HL-60 (cell line): ENCODE measurements at regions not wholly inside any gene's neighbourhood (a gene's known extent, or its start where the extent isn't known, plus 50 kb on each side); places are given as distances from the start of the nearest gene placed in this dataset.

Experiments
- GABPA ChIP-seq: IDR thresholded peaks from 2 replicates; pipeline ENCODE4 v1.6.1; 2012; ENCODE audit warnings: low read depth
- TF ChIP-seq, protein P1 (sequence below): IDR thresholded peaks from one replicate; pipeline ENCODE4 v1.5.1; 2011; ENCODE audit warnings: low read length, control low read depth, inconsistent platforms; ENCODE audit not compliant: insufficient read depth
- TF ChIP-seq, protein P2 (sequence below): IDR thresholded peaks from 2 replicates; pipeline ENCODE4 v1.6.1; 2012; ENCODE audit warnings: low read depth; ENCODE audit not compliant: insufficient replicate concordance

DNA sequence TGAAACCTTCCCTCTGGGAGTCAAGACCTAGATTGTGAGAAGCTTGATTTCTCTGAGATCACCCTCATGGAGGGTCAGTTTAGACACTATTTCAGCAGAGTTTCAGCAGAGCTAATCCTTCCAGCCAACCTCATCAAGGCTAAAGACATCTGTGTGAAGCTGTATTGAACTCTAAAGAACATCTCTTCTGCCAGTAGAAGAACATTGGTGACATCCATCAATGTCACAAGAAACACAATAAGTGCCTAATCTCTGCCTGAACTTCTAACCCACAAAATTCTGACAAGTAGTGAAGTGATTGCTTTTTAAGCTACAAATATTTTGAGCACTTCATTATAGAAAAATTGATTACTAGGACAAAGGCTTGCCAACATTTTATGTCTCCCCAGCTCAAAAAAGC, 475.8 kb upstream of the PCDH20 start:
- TF ChIP-seq, protein P1, sequence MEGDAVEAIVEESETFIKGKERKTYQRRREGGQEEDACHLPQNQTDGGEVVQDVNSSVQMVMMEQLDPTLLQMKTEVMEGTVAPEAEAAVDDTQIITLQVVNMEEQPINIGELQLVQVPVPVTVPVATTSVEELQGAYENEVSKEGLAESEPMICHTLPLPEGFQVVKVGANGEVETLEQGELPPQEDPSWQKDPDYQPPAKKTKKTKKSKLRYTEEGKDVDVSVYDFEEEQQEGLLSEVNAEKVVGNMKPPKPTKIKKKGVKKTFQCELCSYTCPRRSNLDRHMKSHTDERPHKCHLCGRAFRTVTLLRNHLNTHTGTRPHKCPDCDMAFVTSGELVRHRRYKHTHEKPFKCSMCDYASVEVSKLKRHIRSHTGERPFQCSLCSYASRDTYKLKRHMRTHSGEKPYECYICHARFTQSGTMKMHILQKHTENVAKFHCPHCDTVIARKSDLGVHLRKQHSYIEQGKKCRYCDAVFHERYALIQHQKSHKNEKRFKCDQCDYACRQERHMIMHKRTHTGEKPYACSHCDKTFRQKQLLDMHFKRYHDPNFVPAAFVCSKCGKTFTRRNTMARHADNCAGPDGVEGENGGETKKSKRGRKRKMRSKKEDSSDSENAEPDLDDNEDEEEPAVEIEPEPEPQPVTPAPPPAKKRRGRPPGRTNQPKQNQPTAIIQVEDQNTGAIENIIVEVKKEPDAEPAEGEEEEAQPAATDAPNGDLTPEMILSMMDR: no peak
- no peak for TF ChIP-seq GABPA
- TF ChIP-seq, protein P2, sequence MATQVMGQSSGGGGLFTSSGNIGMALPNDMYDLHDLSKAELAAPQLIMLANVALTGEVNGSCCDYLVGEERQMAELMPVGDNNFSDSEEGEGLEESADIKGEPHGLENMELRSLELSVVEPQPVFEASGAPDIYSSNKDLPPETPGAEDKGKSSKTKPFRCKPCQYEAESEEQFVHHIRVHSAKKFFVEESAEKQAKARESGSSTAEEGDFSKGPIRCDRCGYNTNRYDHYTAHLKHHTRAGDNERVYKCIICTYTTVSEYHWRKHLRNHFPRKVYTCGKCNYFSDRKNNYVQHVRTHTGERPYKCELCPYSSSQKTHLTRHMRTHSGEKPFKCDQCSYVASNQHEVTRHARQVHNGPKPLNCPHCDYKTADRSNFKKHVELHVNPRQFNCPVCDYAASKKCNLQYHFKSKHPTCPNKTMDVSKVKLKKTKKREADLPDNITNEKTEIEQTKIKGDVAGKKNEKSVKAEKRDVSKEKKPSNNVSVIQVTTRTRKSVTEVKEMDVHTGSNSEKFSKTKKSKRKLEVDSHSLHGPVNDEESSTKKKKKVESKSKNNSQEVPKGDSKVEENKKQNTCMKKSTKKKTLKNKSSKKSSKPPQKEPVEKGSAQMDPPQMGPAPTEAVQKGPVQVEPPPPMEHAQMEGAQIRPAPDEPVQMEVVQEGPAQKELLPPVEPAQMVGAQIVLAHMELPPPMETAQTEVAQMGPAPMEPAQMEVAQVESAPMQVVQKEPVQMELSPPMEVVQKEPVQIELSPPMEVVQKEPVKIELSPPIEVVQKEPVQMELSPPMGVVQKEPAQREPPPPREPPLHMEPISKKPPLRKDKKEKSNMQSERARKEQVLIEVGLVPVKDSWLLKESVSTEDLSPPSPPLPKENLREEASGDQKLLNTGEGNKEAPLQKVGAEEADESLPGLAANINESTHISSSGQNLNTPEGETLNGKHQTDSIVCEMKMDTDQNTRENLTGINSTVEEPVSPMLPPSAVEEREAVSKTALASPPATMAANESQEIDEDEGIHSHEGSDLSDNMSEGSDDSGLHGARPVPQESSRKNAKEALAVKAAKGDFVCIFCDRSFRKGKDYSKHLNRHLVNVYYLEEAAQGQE: no peak
